ENCODE measurements at regions not wholly inside any gene's neighbourhood (a gene's known extent, or its start where the extent isn't known, plus 50 kb on each side); places are given as distances from the start of the nearest gene placed in this dataset.

DNA sequence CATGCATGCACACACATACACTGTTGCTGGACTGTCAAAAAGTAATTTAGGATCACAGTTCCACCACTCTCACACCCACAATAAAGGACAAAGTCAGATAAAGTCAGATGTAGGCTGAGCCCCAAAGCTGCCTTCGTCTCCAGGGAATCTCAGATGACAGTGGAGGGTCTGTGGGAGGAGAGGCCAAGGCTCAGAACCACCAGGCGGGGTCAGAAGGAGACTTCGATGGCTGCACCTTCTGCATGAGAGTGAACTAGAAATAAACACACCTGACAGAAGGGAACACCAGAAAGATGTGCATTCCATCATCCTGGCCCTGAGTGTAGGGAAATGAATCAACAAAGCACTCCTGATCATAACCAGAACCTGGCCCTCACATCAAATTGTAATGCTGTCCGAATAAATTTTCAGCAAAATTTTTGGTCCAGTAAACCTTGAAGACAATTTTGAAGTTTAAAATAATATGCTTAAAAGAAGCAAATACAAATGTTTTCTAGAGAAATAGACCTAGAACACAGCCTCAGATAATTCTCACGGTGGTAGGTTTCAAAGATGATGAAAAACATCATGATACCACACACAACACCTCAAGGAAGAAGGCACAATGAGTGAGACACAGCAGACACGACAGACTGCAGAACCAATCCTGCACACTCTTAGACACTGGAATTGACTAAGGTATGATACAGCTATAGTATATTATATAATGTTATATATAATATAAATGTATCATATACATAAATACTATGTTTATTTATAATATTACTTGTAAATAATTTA lies 269.8 kb upstream of the KLF6 start:
- no peaks in the 10 kb centered on the region for H4K20me1 ChIP-seq (replicated peaks; ENCODE audit: control insufficient read depth, extremely low read depth, insufficient read depth, low read length)
- no peak overlapping the region for H2AFZ ChIP-seq (ENCODE audit: low read depth, low read length)
- H3K27me3 ChIP-seq (ENCODE audit: control insufficient read depth in 2 of 2, insufficient read depth in 2 of 2, low read length in 2 of 2): no peaks in the 10 kb centered on the region
- peaks cover 16% of the 10 kb centered on the region for H3K4me1 ChIP-seq (ENCODE audit: control insufficient read depth, extremely low read depth, insufficient read depth, low read length)
- DNase-seq (ENCODE audit: low read depth, low spot score) (no peak), FAIRE-seq (no peak)
- H3K36me3 ChIP-seq (ENCODE audit: control insufficient read depth in 2 of 2, extremely low read depth in 1 of 2, insufficient read depth in 2 of 2, low read length in 2 of 2): no peaks in the 10 kb centered on the region
- no peak overlapping the region for H3K4me3 ChIP-seq (replicated peaks in 1 of 3; ENCODE audit: insufficient read depth in 1 of 3, low read depth in 1 of 3, low read length in 3 of 3)
- no peaks in the 10 kb centered on the region for H3K9me1 ChIP-seq (replicated peaks; ENCODE audit: control insufficient read depth, extremely low read depth, insufficient read depth, low read length)
- H3K9me3 ChIP-seq (replicated peaks; ENCODE audit: control insufficient read depth, insufficient read depth, low read length): no peaks in the 10 kb centered on the region
- no TSS peak for BruUV-seq (replicated peaks)
- CTCF ChIA-PET: no interaction called here
- H3K4me2 ChIP-seq (ENCODE audit: insufficient read depth, low read length): no peak overlapping the region
- dilution Hi-C loops (cut with MboI; ENCODE audit: extremely low pct_ligation_motif_present, low sequenced_read_pairs): no loop called here
- H3K79me2 ChIP-seq (ENCODE audit: control insufficient read depth, insufficient read depth, low read length): no peaks in the 10 kb centered on the region
- H3K9ac ChIP-seq (replicated peaks; ENCODE audit: extremely low read depth, insufficient read depth, low read length): no peak overlapping the region
- intact Hi-C loops (cut with micrococcal nuclease): no loop called here
- no peak for TF ChIP-seq MYC (IDR thresholded peaks at IDR 0.05; ENCODE audit: low read depth, low read length)
- no peak for TF ChIP-seq EZH2 (IDR thresholded peaks at IDR 0.05; ENCODE audit: borderline replicate concordance, low read depth, low read length, severe bottlenecking)
- TF ChIP-seq JUN (IDR thresholded peaks at IDR 0.05; ENCODE audit: borderline replicate concordance, insufficient read depth, insufficient read length, low read depth): no peak
- TF ChIP-seq POLR2A (IDR thresholded peaks at IDR 0.05; ENCODE audit: low read depth, low read length): no peak
- TF ChIP-seq CTCF (IDR thresholded peaks at IDR 0.05; ENCODE audit: extremely low read depth in 1 of 2, insufficient read depth in 1 of 2, low read depth in 1 of 2, low read length in 2 of 2): no peak
- no peak for TF ChIP-seq MAX (IDR thresholded peaks at IDR 0.05; ENCODE audit: insufficient read depth, insufficient read length)
- TF ChIP-seq GATA2 (IDR thresholded peaks at IDR 0.05; ENCODE audit: insufficient read depth, insufficient read length, low read depth, low read length): no peak
- TF ChIP-seq POLR2AphosphoS5 (IDR thresholded peaks at IDR 0.05; ENCODE audit: insufficient read depth, low read depth, low read length): no peak
- TF ChIP-seq FOS (IDR thresholded peaks at IDR 0.05; ENCODE audit: borderline replicate concordance, insufficient read depth, low read length): no peak
- POLR2A ChIA-PET: no interaction called here
- no peak overlapping the region for H3K27ac ChIP-seq (ENCODE audit: insufficient read depth, low read depth, low read length)
